CD14-positive monocyte (primary cell): ENCODE measurements at regions not wholly inside any gene's neighbourhood (a gene's known extent, or its start where the extent isn't known, plus 50 kb on each side); places are given as distances from the start of the nearest gene placed in this dataset.
"Not testable (repeated sequence)": the region's sequence is repeated elsewhere in the genome, so short reads cannot be mapped to it uniquely, and the experiment has no call there.

Experiments
- DNase-seq, 3 donors: peaks; one replicate each; pipeline ENCODE4 v3.0.0-alpha.2; 2011 to 2022
- H2AFZ ChIP-seq: 2 replicates; pipeline ENCODE4 v1.6.0; 2012; ENCODE audit warnings: mild to moderate bottlenecking, low read depth, low read length, inconsistent platforms; ENCODE audit not compliant: insufficient read depth, poor library complexity, severe bottlenecking
- H3K27ac ChIP-seq, 2 donors: 1 replicate in 1 of 2; 2 replicates in 1 of 2; pipeline ENCODE4 v1.5.1; 2012 to 2013; ENCODE audit warnings: low read length in 2 of 2, control low read depth in 1 of 2, inconsistent platforms in 1 of 2, low read depth in 1 of 2, mild to moderate bottlenecking in 1 of 2
- H3K27me3 ChIP-seq, 2 donors: one replicate each; pipeline versions ENCODE4 v1.6.0 to v1.6.1; 2011 to 2013; ENCODE audit warnings: low read length in 2 of 2; ENCODE audit not compliant: control insufficient read depth in 2 of 2, insufficient read depth in 2 of 2
- H3K36me3 ChIP-seq, 2 donors: replicated peaks in 1 of 2; 1 replicate in 1 of 2; 2 replicates in 1 of 2; pipeline versions ENCODE4 v1.5.1 to v1.6.1; 2012 to 2013; ENCODE audit warnings: low read length in 2 of 2, control low read depth in 1 of 2, inconsistent platforms in 1 of 2, mild to moderate bottlenecking in 1 of 2; ENCODE audit not compliant: insufficient read depth in 2 of 2, control insufficient read depth in 1 of 2
- H3K4me1 ChIP-seq, 2 donors: 1 replicate in 1 of 2; 2 replicates in 1 of 2; pipeline versions ENCODE4 v1.5.1 to v1.6.1; 2012 to 2013; ENCODE audit warnings: low read length in 2 of 2, control low read depth in 1 of 2, inconsistent platforms in 1 of 2, mild to moderate bottlenecking in 1 of 2, moderate library complexity in 1 of 2; ENCODE audit not compliant: insufficient read depth in 2 of 2, control insufficient read depth in 1 of 2
- H3K4me2 ChIP-seq: replicated peaks from 2 replicates; pipeline ENCODE3; 2012; ENCODE audit warnings: low read length, moderate library complexity, mild to moderate bottlenecking; ENCODE audit not compliant: poor library complexity, severe bottlenecking; ENCODE audit errors: extremely low read depth
- H3K4me3 ChIP-seq, 3 experiments: fragments of 200-600 bp in 1 of 3; sonication (generic) in 1 of 3; replicated peaks in 1 of 3; 1 replicate in 2 of 3; 2 replicates in 1 of 3; pipeline ENCODE4 v1.5.1; 2011 to 2013; ENCODE audit warnings: low read length in 3 of 3, mild to moderate bottlenecking in 3 of 3, control low read depth in 2 of 3, low read depth in 2 of 3, inconsistent platforms in 1 of 3, moderate library complexity in 1 of 3
- H3K79me2 ChIP-seq: 2 replicates; pipeline ENCODE4 v1.6.0; 2012; ENCODE audit warnings: mild to moderate bottlenecking, control low read depth, inconsistent platforms, low read length, moderate library complexity; ENCODE audit not compliant: insufficient read depth
- H3K9ac ChIP-seq: 2 replicates; pipeline ENCODE4 v1.6.0; 2017; ENCODE audit warnings: low read length, mild to moderate bottlenecking; ENCODE audit not compliant: insufficient read depth, poor library complexity, severe bottlenecking
- H3K9me3 ChIP-seq, 2 donors: replicated peaks in 1 of 2; 1 replicate in 1 of 2; 2 replicates in 1 of 2; pipeline versions ENCODE4 v1.5.1 to v1.6.1; 2012 to 2013; ENCODE audit warnings: low read length in 2 of 2, control low read depth in 1 of 2; ENCODE audit not compliant: control insufficient read depth in 1 of 2, insufficient read depth in 1 of 2
- H4K20me1 ChIP-seq: 2 replicates; pipeline ENCODE4 v1.6.0; 2012; ENCODE audit warnings: mild to moderate bottlenecking, low read length, control low read depth, moderate library complexity; ENCODE audit not compliant: insufficient read depth
- H3K27ac Mint-ChIP-seq, 7 donors: one replicate each; pipeline ENCODE4 v1.8.0; 2020; ENCODE audit warnings: mild to moderate bottlenecking in 7 of 7, mixed read lengths in 7 of 7, moderate library complexity in 6 of 7, inconsistent platforms in 2 of 7
- H3K27me3 Mint-ChIP-seq, 3 donors: one replicate each; pipeline ENCODE4 v1.8.0; 2021 to 2022; ENCODE audit warnings: low read depth in 3 of 3, mild to moderate bottlenecking in 3 of 3, mixed read lengths in 3 of 3, moderate library complexity in 3 of 3, inconsistent platforms in 1 of 3
- H3K36me3 Mint-ChIP-seq, 2 donors: one replicate each; pipeline ENCODE4 v1.8.0; 2020; ENCODE audit warnings: mixed read lengths in 2 of 2, inconsistent platforms in 1 of 2, mild to moderate bottlenecking in 1 of 2
- H3K4me1 Mint-ChIP-seq: one replicate; pipeline ENCODE4 v1.8.0; 2020; ENCODE audit warnings: mild to moderate bottlenecking, mixed read lengths
- H3K4me3 Mint-ChIP-seq, 2 donors: one replicate each; pipeline ENCODE4 v1.8.0; 2020; ENCODE audit warnings: mild to moderate bottlenecking in 2 of 2, mixed read lengths in 2 of 2, moderate library complexity in 1 of 2
- H3K9me3 Mint-ChIP-seq, 7 donors: one replicate each; pipeline ENCODE4 v1.8.0; 2020 to 2022; ENCODE audit warnings: mixed read lengths in 7 of 7, mild to moderate bottlenecking in 6 of 7, moderate library complexity in 6 of 7, inconsistent platforms in 2 of 7
- WGBS: methylation state at CpG from one replicate; pipeline ENCODE4 v1.1.5; 2013; ENCODE audit warnings: missing lambda C conversion rate; ENCODE audit not compliant: insufficient coverage; 5-methylcytosine and 5-hydroxymethylcytosine counted together
- intact Hi-C, 2 donors: fragments of 100-400 bp; cut with micrococcal nuclease; formaldehyde crosslinking; loops; one replicate each; pipeline versions ENCODE4 v1.15.0 to v1.15.1; 2023
- TF ChIP-seq, protein P1 (sequence below): fragments of 200-600 bp; IDR thresholded peaks from one replicate; pipeline ENCODE4 v1.8.0; 2022; ENCODE audit warnings: antibody characterized with exemption, mild to moderate bottlenecking

DNA sequence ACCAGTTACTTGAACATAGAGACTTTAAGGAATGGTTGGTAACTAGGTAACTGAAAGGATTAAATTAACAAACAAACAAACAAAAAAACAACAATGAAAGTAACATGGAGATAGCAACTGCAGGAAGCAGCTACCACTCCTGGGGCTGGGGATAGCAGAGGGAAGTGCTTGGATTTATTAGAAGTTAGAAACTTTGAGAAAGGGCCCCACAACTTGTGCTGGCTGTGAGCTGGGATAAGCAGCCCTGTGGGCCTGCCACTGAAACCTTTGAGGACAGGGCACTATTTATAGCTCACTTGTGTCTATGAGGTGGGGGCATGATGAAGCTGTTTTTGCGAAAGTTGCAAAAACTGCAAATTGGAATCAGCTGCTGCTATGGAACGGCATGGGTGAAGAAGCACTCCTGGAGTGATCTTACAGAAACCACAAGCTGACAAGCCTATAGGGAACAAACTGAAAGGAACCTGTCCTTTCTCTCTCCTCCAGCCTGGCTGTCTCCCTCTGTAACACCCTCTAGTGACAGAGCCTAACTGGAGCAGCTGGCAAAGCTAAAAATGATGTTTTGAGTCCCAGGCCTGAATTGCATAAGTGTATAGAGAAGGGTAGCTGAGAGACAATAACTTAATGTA lies 91.4 kb upstream of the RANBP6 start:
- Histone ChIP-seq H3K9ac (no peak overlapping the region), H3K27ac (no peak overlapping the region), H3K9me3 (no peaks in the 10 kb centered on the region), H3K4me3 (no peak overlapping the region), H3K27me3 (no peaks in the 10 kb centered on the region), H3K4me1 (no peaks in the 10 kb centered on the region), H3K4me2 (no peak overlapping the region), H3K36me3 (no peaks in the 10 kb centered on the region), H4K20me1 (no peaks in the 10 kb centered on the region), H3K79me2 (no peaks in the 10 kb centered on the region), H2AFZ (peak overlapping the region; percentile 56)
- H3K36me3 Mint-ChIP-seq: no peaks in the 10 kb centered on the region
- no peaks in the 10 kb centered on the region for H3K9me3 Mint-ChIP-seq
- H3K27ac Mint-ChIP-seq: peak overlapping the region in 2 of 7 donors; percentile 16 to 25
- H3K27me3 Mint-ChIP-seq: peaks cover 0 to 3% (median 2%) of the 10 kb centered on the region in 3 donors
- DNase-seq: peak in 1 of 3 donors; percentile 2
- WGBS: no CpG with 5 or more reads among the region's 2 CpGs
- intact Hi-C loops: no loop called here
- TF ChIP-seq, protein P1, sequence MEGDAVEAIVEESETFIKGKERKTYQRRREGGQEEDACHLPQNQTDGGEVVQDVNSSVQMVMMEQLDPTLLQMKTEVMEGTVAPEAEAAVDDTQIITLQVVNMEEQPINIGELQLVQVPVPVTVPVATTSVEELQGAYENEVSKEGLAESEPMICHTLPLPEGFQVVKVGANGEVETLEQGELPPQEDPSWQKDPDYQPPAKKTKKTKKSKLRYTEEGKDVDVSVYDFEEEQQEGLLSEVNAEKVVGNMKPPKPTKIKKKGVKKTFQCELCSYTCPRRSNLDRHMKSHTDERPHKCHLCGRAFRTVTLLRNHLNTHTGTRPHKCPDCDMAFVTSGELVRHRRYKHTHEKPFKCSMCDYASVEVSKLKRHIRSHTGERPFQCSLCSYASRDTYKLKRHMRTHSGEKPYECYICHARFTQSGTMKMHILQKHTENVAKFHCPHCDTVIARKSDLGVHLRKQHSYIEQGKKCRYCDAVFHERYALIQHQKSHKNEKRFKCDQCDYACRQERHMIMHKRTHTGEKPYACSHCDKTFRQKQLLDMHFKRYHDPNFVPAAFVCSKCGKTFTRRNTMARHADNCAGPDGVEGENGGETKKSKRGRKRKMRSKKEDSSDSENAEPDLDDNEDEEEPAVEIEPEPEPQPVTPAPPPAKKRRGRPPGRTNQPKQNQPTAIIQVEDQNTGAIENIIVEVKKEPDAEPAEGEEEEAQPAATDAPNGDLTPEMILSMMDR: no peak
- peaks cover 2% of the 10 kb centered on the region for H3K4me1 Mint-ChIP-seq
- H3K4me3 Mint-ChIP-seq: no peak overlapping the region

DNA sequence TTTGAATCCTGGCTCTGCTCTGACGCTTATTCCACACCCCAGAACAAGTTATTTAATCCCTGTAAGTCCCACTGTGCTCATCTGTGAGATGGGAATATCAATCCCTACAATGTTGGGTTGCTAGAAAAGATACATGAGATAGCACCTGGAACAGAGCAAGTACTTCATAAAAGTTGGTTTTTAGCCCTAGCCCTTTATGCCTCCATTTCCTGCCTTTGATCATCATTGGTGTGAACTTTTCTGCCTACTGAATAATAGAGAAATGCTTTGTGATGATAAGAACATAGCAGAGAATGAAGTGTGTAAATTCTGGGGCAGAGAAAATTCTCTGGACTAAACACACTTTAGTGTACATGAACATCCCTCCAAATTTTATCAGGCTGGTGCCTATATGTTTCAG lies 90.3 kb upstream of the RANBP6 start:
- WGBS: no CpG with 5 or more reads among the region's 1 CpG

DNA sequence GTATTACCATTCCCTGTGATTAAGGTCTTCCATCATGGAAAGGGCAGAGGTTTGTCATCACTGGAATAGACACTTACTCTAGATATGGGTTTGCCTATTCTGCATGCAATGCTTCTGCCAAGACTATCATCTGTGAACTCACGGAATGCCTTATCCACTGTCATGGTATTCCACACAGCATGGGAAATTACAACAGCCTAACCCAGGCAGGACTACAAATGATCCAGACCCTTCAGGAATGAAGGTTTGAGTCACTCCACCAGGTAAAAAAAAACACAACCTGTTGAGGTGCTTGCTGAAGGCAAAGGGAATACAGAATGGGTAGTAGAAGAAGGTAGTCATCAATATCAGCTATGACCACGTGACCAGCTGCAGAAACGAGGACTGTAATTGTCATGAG lies 89.0 kb upstream of the RANBP6 start:
- not testable (repeated sequence) for H3K36me3 Mint-ChIP-seq

More for the DNA sequence above, 90.3 kb upstream of the RANBP6 start:
- peaks cover 0 to 2% (median 0%) of the 10 kb centered on the region in 3 donors for H3K27me3 Mint-ChIP-seq
- Histone ChIP-seq H3K4me3 (no peak overlapping the region), H3K9ac (no peak overlapping the region), H3K4me1 (no peaks in the 10 kb centered on the region), H2AFZ (no peak overlapping the region), H3K79me2 (no peaks in the 10 kb centered on the region), H3K36me3 (no peaks in the 10 kb centered on the region), H3K27me3 (no peaks in the 10 kb centered on the region), H3K9me3 (no peaks in the 10 kb centered on the region), H3K4me2 (no peak overlapping the region), H4K20me1 (no peaks in the 10 kb centered on the region), H3K27ac (no peak overlapping the region)
- H3K4me3 Mint-ChIP-seq: no peak overlapping the region
- peaks cover 2% of the 10 kb centered on the region for H3K4me1 Mint-ChIP-seq
- DNase-seq: no peak
- peaks cover 0 to 2% (median 0%) of the 10 kb centered on the region in 7 donors for H3K9me3 Mint-ChIP-seq
- no peaks in the 10 kb centered on the region for H3K36me3 Mint-ChIP-seq
- TF ChIP-seq, protein P1: no peak
- H3K27ac Mint-ChIP-seq: no peak overlapping the region
- intact Hi-C loops: no loop called here

More for the DNA sequence above, 89.0 kb upstream of the RANBP6 start:
- WGBS: no CpG with 5 or more reads among the region's 3 CpGs
- H3K4me1 Mint-ChIP-seq, H3K9me3 ChIP-seq, H3K79me2 ChIP-seq, H3K4me2 ChIP-seq, H3K27ac ChIP-seq, H4K20me1 ChIP-seq, H3K4me3 ChIP-seq, H3K27me3 Mint-ChIP-seq, H3K27ac Mint-ChIP-seq, H2AFZ ChIP-seq, H3K9me3 Mint-ChIP-seq, intact Hi-C loops, H3K4me1 ChIP-seq, H3K27me3 ChIP-seq, H3K36me3 ChIP-seq, H3K4me3 Mint-ChIP-seq, DNase-seq, H3K9ac ChIP-seq: not testable (repeated sequence)
